Thymus (tissue), 11 donors: ENCODE measurements at regions not wholly inside any gene's neighbourhood (a gene's known extent, or its start where the extent isn't known, plus 50 kb on each side); places are given as distances from the start of the nearest gene placed in this dataset.

Source experiments
- DNase-seq, 9 donors: peaks; one replicate each; pipeline ENCODE4 v3.0.0-alpha.2; 2013; ENCODE audit warnings: low spot score in 9 of 9, low read depth in 6 of 9, missing footprints in 1 of 9
- H3K27ac ChIP-seq, 2 donors: one replicate each; pipeline ENCODE4 v1.5.1; 2013; ENCODE audit warnings: control low read depth in 1 of 2, low read depth in 1 of 2, low read length in 1 of 2, mild to moderate bottlenecking in 1 of 2, moderate library complexity in 1 of 2
- H3K27me3 ChIP-seq, 2 donors: one replicate each; pipeline ENCODE4 v1.5.1; 2013; ENCODE audit warnings: low read length in 1 of 2; ENCODE audit not compliant: control insufficient read depth in 2 of 2, insufficient read depth in 1 of 2
- H3K36me3 ChIP-seq, 2 donors: one replicate each; pipeline ENCODE4 v1.5.1; 2013; ENCODE audit warnings: low read length in 1 of 2, mild to moderate bottlenecking in 1 of 2, moderate library complexity in 1 of 2; ENCODE audit not compliant: control insufficient read depth in 2 of 2, insufficient read depth in 2 of 2
- H3K4me1 ChIP-seq, 2 donors: one replicate each; pipeline ENCODE4 v1.5.1; 2013; ENCODE audit warnings: low read length in 2 of 2; ENCODE audit not compliant: control insufficient read depth in 2 of 2, insufficient read depth in 2 of 2
- H3K4me3 ChIP-seq, 2 donors: one replicate each; pipeline ENCODE4 v1.5.1; 2013; ENCODE audit warnings: low read length in 2 of 2, control low read depth in 1 of 2, mild to moderate bottlenecking in 1 of 2
- H3K9me3 ChIP-seq, 2 donors: one replicate each; pipeline ENCODE4 v1.5.1; 2013; ENCODE audit warnings: low read length in 1 of 2, mild to moderate bottlenecking in 1 of 2; ENCODE audit not compliant: control insufficient read depth in 2 of 2, insufficient read depth in 1 of 2
- WGBS: extraction: QIAGEN DNeasy Blood & Tissue Kit; methylation state at CpG from one replicate; pipeline ENCODE4 v1.1.7; 2013; 5-methylcytosine and 5-hydroxymethylcytosine counted together
- donor health status: healthy.

DNA sequence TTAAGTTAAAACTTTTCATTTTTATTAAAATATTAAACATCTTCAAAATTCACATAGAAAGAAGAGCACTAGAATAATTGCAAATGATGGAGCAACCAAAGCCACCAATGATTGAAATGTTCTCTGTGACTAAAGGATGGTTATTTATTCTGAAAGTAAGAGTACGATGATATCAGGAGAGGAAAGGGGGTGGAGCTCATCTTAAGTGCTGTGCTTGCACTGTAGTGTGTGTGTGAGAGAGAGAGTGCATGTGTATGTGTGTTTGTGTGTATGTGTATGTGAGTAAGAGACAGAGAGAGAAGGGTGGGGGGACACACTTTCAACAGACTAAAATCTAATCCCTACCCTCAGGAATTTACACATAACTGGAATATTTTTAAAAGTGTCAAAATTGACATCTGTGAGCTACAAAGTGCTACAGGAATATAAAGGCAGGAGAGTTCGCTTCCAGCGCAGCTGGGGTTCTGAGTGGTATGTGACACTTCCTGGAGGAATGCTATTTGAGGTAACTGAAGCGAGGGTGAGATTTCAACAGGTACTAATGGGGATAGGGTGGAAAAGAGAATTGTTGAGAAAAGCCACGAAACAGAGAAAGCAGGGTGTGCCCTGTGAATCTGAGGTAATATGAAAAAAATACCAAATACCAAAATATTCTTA is 57.2 kb upstream of the SMNDC1 start:
- H3K27me3 ChIP-seq, result no peaks in the 10 kb centered on the region
- H3K27ac ChIP-seq, result no peak overlapping the region
- no peaks in the 10 kb centered on the region for H3K9me3 ChIP-seq
- H3K36me3 ChIP-seq, result no peaks in the 10 kb centered on the region
- peaks cover 21 to 62% of the 10 kb centered on the region in 2 donors for H3K4me1 ChIP-seq
- no peak overlapping the region for H3K4me3 ChIP-seq
- no peak for DNase-seq
- 89% methylated on average over 5 of the region's 5 CpGs for WGBS

DNA sequence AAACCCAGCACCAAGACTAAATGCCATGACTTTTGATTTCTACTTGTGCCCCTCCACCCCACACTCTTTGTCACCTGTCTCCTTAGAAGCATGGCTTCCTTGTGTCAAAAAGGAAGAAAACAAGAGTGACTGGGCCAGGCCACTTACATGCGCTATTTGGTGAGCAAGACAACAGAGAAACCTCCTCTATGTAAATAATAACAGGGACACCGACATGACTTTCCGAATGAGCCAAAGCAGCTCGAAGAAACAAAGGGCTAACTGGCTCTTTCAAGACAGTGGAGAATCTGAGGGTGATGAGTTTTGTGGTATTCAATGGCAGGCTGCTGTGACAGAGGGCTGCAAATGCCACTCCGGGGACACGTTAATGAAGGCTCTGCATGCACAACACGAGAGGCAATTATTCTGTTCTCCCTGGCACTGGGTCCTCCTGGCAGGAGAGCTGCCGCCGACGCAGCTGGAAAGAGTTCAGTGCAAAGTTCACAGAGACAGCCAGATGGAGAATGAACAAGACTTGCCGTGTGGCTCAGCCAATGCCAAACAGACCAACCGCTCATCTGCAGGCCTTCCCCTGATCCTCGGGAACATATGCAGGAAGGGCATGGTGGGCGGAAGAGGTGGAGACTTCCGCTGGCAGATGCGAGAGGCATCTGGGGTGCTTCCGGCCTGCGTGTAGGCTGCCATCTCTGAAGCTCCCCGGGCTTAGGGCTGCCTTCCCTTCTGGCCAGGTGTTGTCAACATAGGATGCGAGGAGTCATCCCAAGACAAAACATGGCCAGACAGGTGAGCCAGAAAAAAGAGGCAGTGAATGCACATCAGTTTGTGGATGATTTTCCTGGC is 59.1 kb upstream of the SMNDC1 start:
- H3K4me1 ChIP-seq, result peaks cover 6 to 45% of the 10 kb centered on the region in 2 donors
- DNase-seq, result no peak
- no peak overlapping the region for H3K4me3 ChIP-seq
- no peaks in the 10 kb centered on the region for H3K36me3 ChIP-seq
- no peaks in the 10 kb centered on the region for H3K9me3 ChIP-seq
- H3K27ac ChIP-seq, result no peak overlapping the region
- no peaks in the 10 kb centered on the region for H3K27me3 ChIP-seq
- WGBS, result 96% methylated on average over 20 of the region's 20 CpGs

DNA sequence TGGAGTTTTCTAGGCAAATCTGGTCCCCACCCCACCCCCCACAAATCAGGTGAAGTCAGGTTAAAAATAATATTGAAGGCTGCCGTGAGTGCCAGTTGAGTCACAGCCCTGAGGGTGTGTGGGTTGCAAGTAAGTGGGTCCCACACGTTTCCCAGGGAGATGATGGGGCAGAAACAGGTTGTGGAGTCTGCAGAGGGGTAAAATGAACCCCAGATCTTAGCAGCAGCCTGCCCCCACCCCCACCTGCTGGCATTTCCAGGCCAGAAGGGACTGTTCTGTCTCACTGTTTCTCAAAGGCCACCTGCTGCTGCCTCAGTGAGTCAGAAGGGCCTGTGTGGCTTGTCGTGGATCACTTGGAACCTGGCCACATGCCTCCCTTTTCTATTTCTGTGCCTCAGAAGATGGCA is 59.8 kb upstream of the SMNDC1 start:
- peaks cover 4 to 39% of the 10 kb centered on the region in 2 donors for H3K4me1 ChIP-seq
- H3K27me3 ChIP-seq, result no peaks in the 10 kb centered on the region
- no peaks in the 10 kb centered on the region for H3K9me3 ChIP-seq
- H3K4me3 ChIP-seq, result no peak overlapping the region
- H3K36me3 ChIP-seq, result no peaks in the 10 kb centered on the region
- no peak overlapping the region for H3K27ac ChIP-seq
- no peak for DNase-seq
- WGBS, result 67% methylated on average over 3 of the region's 3 CpGs

DNA sequence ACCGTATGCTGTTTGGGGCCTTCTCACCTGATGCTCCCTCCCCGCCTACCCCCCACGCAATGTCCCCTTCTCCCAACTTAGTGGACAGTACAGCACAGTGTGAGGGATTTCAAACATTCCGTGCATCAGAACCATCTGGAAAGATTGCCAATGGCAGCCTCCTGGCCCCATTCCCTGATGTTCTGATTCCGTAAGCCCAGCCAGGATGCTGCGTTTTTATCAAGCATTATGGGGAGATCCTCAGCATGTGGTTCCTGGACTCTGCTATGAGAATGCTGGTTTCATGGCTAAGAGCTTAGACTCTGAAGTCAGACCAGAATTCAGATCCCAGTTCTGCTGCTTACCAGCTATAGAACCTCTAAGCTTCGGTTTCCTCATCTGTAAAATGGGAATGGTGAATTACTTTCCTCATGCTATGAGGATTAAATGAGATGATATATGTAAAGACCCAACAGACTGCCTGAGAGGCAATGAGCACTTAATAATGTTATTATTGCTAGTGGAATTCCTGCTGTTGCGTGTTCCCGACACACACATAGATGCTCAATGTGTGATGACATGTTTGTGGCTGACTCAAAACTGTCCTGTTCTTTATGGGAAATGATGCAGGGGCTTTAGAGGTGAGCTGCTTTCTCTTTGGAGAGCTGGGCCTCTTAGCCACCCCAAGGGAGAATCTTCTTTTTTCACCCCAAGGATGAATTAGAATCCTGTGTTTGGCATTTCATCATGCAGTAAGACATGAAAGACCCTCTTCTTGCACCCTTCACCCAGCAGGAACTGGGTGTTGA is 60.8 kb upstream of the SMNDC1 start:
- no peaks in the 10 kb centered on the region for H3K9me3 ChIP-seq

DNA sequence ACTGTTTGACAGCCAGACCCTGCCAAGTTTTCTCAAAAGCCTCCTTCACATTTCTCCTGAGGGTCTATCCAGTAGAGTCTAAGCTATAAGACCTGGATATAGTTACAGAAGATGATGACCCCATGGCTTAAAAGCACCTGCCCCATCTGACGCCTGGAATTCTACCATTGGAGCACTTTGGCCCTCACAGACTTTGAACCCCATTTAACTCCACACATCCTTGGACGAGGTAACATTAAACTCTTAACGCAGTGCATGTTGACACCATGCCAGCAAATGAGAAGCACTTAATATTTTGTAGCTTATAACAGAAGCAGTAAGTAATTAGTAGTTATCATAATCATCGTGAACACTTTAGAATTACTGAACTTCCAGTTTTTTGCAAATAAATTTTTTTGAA is 61.9 kb upstream of the SMNDC1 start:
- WGBS, result 98% methylated on average over 4 of the region's 4 CpGs
- no peak overlapping the region for H3K27ac ChIP-seq
- DNase-seq, result no peak
- no peaks in the 10 kb centered on the region for H3K36me3 ChIP-seq
- H3K9me3 ChIP-seq, result no peaks in the 10 kb centered on the region
- H3K4me3 ChIP-seq, result no peak overlapping the region
- no peaks in the 10 kb centered on the region for H3K27me3 ChIP-seq
- H3K4me1 ChIP-seq, result peaks cover 4 to 34% of the 10 kb centered on the region in 2 donors

More for the DNA sequence above, 60.8 kb upstream of the SMNDC1 start:
- no peaks in the 10 kb centered on the region for H3K27me3 ChIP-seq
- no peak overlapping the region for H3K4me3 ChIP-seq
- 93% methylated on average over 9 of the region's 9 CpGs for WGBS
- H3K36me3 ChIP-seq, result no peaks in the 10 kb centered on the region
- H3K27ac ChIP-seq, result no peak overlapping the region
- peaks cover 4 to 39% of the 10 kb centered on the region in 2 donors for H3K4me1 ChIP-seq
- no peak for DNase-seq

DNA sequence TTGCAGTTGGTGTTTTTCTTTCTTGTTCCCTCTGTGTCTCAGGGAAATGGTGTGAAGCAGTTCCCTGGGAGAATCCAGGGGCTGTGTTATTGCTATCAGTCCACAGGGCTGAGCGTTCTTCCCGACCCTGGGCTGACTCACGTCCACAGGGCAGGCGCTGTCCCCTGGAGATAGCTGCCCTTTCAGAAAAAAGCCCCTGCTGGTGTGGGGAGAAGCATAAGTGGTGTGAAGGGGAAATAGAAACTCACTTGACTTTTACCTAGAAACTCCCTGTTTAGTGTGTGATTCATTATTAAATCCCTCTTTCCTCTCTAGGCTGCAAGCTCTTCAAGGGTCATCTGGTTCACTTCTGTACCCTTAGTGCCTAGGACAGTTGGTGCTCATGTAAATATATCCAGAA is 63.3 kb upstream of the SMNDC1 start:
- 91% methylated on average over 4 of the region's 4 CpGs for WGBS
- no peaks in the 10 kb centered on the region for H3K36me3 ChIP-seq
- H3K9me3 ChIP-seq, result no peaks in the 10 kb centered on the region
- peaks cover 4 to 29% of the 10 kb centered on the region in 2 donors for H3K4me1 ChIP-seq
- DNase-seq, result no peak
- no peaks in the 10 kb centered on the region for H3K27me3 ChIP-seq
- H3K27ac ChIP-seq, result no peak overlapping the region
- H3K4me3 ChIP-seq, result no peak overlapping the region

DNA sequence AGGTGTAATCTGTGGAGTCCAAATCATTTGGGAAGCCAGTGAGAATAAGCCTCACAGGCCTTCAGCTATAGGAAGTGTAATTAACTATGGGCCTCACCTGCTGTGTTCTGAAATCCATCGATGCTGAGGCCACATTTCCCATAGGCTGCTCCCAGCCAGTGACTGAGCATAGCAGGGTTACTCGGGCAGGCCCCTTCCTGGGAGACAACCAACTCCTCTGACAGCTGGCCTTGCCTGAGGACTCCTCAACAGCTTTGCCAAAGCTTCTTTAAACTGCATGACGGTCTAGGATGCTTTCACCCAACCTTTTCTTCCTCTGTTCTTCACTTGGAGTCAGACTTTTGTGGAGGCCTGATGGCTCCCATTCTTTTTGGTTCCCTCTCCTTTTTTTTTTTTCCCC is 63.8 kb upstream of the SMNDC1 start:
- H3K9me3 ChIP-seq, result no peaks in the 10 kb centered on the region
- no peak for DNase-seq
- WGBS, result 64% methylated on average over 3 of the region's 3 CpGs
- no peak overlapping the region for H3K4me3 ChIP-seq
- no peaks in the 10 kb centered on the region for H3K36me3 ChIP-seq
- H3K4me1 ChIP-seq, result peaks cover 4 to 24% of the 10 kb centered on the region in 2 donors
- no peak overlapping the region for H3K27ac ChIP-seq
- no peaks in the 10 kb centered on the region for H3K27me3 ChIP-seq

DNA sequence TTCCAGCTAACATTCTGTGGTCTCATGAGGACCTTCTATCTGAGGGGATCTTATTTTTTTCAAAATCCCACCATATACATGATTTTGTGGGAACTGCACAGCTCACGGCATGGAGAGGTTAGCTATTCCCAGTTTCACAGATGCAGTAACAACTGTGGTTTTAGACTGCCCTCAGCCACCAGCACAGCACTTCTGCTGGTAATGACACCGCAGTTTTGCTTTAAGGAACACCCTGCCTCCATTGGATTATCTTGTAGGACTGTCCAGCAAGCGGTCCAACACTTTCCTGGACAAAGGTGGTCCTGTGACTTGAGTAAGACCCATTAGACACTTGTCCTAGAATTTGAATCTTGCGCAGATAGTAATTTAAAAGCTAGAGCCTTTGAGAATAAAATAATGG is 65.3 kb upstream of the SMNDC1 start:
- no peak for DNase-seq
- 76% methylated on average over 4 of the region's 4 CpGs for WGBS
- Histone ChIP-seq H3K4me3 (no peak overlapping the region), H3K27ac (no peak overlapping the region), H3K4me1 (peaks cover 0 to 9% of the 10 kb centered on the region in 2 donors), H3K9me3 (no peaks in the 10 kb centered on the region), H3K36me3 (no peaks in the 10 kb centered on the region), H3K27me3 (no peaks in the 10 kb centered on the region)

DNA sequence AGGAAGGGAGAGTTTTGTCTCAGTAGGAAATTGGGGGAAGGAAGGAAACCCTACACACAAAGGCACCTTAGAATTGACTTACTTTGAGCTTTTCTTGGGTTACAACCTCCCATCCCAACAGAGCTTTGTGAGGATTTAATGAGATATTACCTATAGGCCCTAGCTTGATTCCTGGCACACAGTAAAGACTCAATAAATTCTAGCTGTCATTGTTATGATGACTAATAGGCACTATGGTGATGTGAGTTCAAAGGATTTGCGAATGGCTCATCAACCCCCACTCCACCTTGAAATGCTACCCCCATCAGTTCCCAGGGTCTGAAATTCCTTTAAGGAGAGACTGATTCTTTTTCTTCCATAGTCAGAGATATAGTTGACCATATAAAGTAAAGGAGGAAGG is 67.9 kb upstream of the SMNDC1 start:
- Histone ChIP-seq H3K27me3 (peaks cover 0 to 1% of the 10 kb centered on the region in 2 donors), H3K9me3 (no peaks in the 10 kb centered on the region), H3K27ac (no peak overlapping the region), H3K4me1 (peaks cover 0 to 2% of the 10 kb centered on the region in 2 donors), H3K36me3 (no peaks in the 10 kb centered on the region), H3K4me3 (no peak overlapping the region)
- no peak for DNase-seq
- 96% methylated on average over 1 of the region's 1 CpG for WGBS
